ENCODE measurements at regions not wholly inside any gene's neighbourhood (a gene's known extent, or its start where the extent isn't known, plus 50 kb on each side); places are given as distances from the start of the nearest gene placed in this dataset.

GRCh38 chr13:80504453-80504852 lies 163.5 kb upstream of the SPRY2 start:
- Histone ChIP-seq H4K20me1 (ENCODE audit: insufficient read depth) (no peaks in the 10 kb centered on the region), H2AFZ (ENCODE audit: low read depth) (no peak overlapping the region), H3K79me2 (ENCODE audit: insufficient read depth, low read depth) (no peaks in the 10 kb centered on the region), H3K4me2 (no peak overlapping the region), H3K4me3 (IDR thresholded peaks at IDR 0.05; ENCODE audit: insufficient read depth, low read depth, low read length) (no peak overlapping the region), H3K9ac (no peak overlapping the region), H3K36me3 (ENCODE audit: insufficient read depth) (no peaks in the 10 kb centered on the region), H3K27ac (no peak overlapping the region), H3K4me1 (ENCODE audit: low read depth, poor library complexity, severe bottlenecking) (no peaks in the 10 kb centered on the region), H3K27me3 (ENCODE audit: insufficient read depth, low read depth) (no peaks in the 10 kb centered on the region)
- TF ChIP-seq CTCF (conservative IDR thresholded peaks at IDR 0.05; ENCODE audit: low read depth, low read length): no peak

GRCh38 chr13:80502359-80502758 lies 161.4 kb upstream of the SPRY2 start:
- Histone ChIP-seq H3K27me3 (ENCODE audit: insufficient read depth, low read depth) (no peaks in the 10 kb centered on the region), H2AFZ (ENCODE audit: low read depth) (no peak overlapping the region), H3K4me2 (no peak overlapping the region), H3K9ac (no peak overlapping the region), H4K20me1 (ENCODE audit: insufficient read depth) (no peaks in the 10 kb centered on the region), H3K79me2 (ENCODE audit: insufficient read depth, low read depth) (no peaks in the 10 kb centered on the region), H3K4me3 (IDR thresholded peaks at IDR 0.05; ENCODE audit: insufficient read depth, low read depth, low read length) (no peak overlapping the region), H3K4me1 (ENCODE audit: low read depth, poor library complexity, severe bottlenecking) (no peaks in the 10 kb centered on the region), H3K27ac (no peak overlapping the region), H3K36me3 (ENCODE audit: insufficient read depth) (no peaks in the 10 kb centered on the region)
- no peak for TF ChIP-seq CTCF (conservative IDR thresholded peaks at IDR 0.05; ENCODE audit: low read depth, low read length)

GRCh38 chr13:80501556-80501955 lies 160.6 kb upstream of the SPRY2 start:
- no peak for TF ChIP-seq CTCF (conservative IDR thresholded peaks at IDR 0.05; ENCODE audit: low read depth, low read length)
- H3K27me3 ChIP-seq (ENCODE audit: insufficient read depth, low read depth): no peaks in the 10 kb centered on the region

GRCh38 chr13:80499536-80500290 lies 158.8 kb upstream of the SPRY2 start:
- Histone ChIP-seq H3K4me3 (IDR thresholded peaks at IDR 0.05; ENCODE audit: insufficient read depth, low read depth, low read length) (no peak overlapping the region), H3K9ac (no peak overlapping the region), H4K20me1 (ENCODE audit: insufficient read depth) (no peaks in the 10 kb centered on the region), H3K36me3 (ENCODE audit: insufficient read depth) (no peaks in the 10 kb centered on the region), H3K27ac (no peak overlapping the region), H2AFZ (ENCODE audit: low read depth) (no peak overlapping the region), H3K4me2 (no peak overlapping the region), H3K27me3 (ENCODE audit: insufficient read depth, low read depth) (no peaks in the 10 kb centered on the region), H3K79me2 (ENCODE audit: insufficient read depth, low read depth) (no peaks in the 10 kb centered on the region), H3K4me1 (ENCODE audit: low read depth, poor library complexity, severe bottlenecking) (no peaks in the 10 kb centered on the region)
- TF ChIP-seq CTCF (conservative IDR thresholded peaks at IDR 0.05; ENCODE audit: low read depth, low read length): no peak

More at GRCh38 chr13:80501556-80501955, 160.6 kb upstream of the SPRY2 start:
- Histone ChIP-seq H3K27ac (no peak overlapping the region), H2AFZ (ENCODE audit: low read depth) (no peak overlapping the region), H3K79me2 (ENCODE audit: insufficient read depth, low read depth) (no peaks in the 10 kb centered on the region), H3K9ac (no peak overlapping the region), H3K4me2 (no peak overlapping the region), H3K36me3 (ENCODE audit: insufficient read depth) (no peaks in the 10 kb centered on the region), H4K20me1 (ENCODE audit: insufficient read depth) (no peaks in the 10 kb centered on the region), H3K4me3 (IDR thresholded peaks at IDR 0.05; ENCODE audit: insufficient read depth, low read depth, low read length) (no peak overlapping the region), H3K4me1 (ENCODE audit: low read depth, poor library complexity, severe bottlenecking) (no peaks in the 10 kb centered on the region)

Measured in KMS-11 (cell line).